H1 (cell line): ENCODE measurements at regions not wholly inside any gene's neighbourhood (a gene's known extent, or its start where the extent isn't known, plus 50 kb on each side); places are given as distances from the start of the nearest gene placed in this dataset.

Experiments
- CTCF ChIA-PET: fragments of 300-600 bp; sonication (Branson Sonifier 250); formaldehyde crosslinking; loops from one replicate; lab custom pipeline; 2021; ENCODE audit not compliant: partially characterized antibody; lab: Charles Lee
- POLR2A ChIA-PET: fragments of 300-600 bp; sonication (Branson Sonifier 250); formaldehyde crosslinking; loops from one replicate; lab custom pipeline; 2021; ENCODE audit warnings: inconsistent platforms; ENCODE audit not compliant: partially characterized antibody; lab: Charles Lee
- DNase-seq, 2 experiments: peaks; one replicate each; pipeline versions ENCODE4 v3.0.0 to v3.0.0-alpha.2; 2010 to 2022; ENCODE audit warnings: low spot score in 2 of 2, low read depth in 1 of 2, mixed read lengths in 1 of 2
- FAIRE-seq: peaks from 2 replicates; lab custom pipeline; 2011; peaks lifted over from hg19 to GRCh38; lab: Jason Lieb, UNC
- H2AFZ ChIP-seq: 2 replicates; pipeline ENCODE4 v1.8.1; 2012; ENCODE audit warnings: low read length, inconsistent platforms
- H2AK5ac ChIP-seq: 2 replicates; pipeline ENCODE4 v1.6.1; 2013; ENCODE audit warnings: low read depth, low read length
- H2BK120ac ChIP-seq: replicated peaks from 2 replicates; pipeline ENCODE3; 2013; ENCODE audit warnings: low read depth, low read length, inconsistent platforms
- H2BK12ac ChIP-seq: 2 replicates; pipeline ENCODE4 v1.6.1; 2013; ENCODE audit warnings: low read depth, low read length
- H2BK15ac ChIP-seq: 2 replicates; pipeline ENCODE4 v1.6.1; 2013; ENCODE audit warnings: low read length
- H2BK20ac ChIP-seq: 2 replicates; pipeline ENCODE4 v1.6.1; 2013; ENCODE audit warnings: low read length
- H2BK5ac ChIP-seq: 2 replicates; pipeline ENCODE4 v1.6.1; 2013; ENCODE audit warnings: low read depth, low read length
- H3K14ac ChIP-seq: 2 replicates; pipeline ENCODE4 v1.6.1; 2013; ENCODE audit warnings: inconsistent platforms; ENCODE audit not compliant: insufficient read length
- H3K18ac ChIP-seq: 2 replicates; pipeline ENCODE4 v1.6.1; 2013; ENCODE audit warnings: low read length; ENCODE audit errors: extremely low read depth
- H3K23ac ChIP-seq: 2 replicates; pipeline ENCODE4 v1.6.1; 2013; ENCODE audit warnings: inconsistent platforms; ENCODE audit not compliant: insufficient read length
- H3K23me2 ChIP-seq: 2 replicates; pipeline ENCODE4 v1.6.1; 2013; ENCODE audit warnings: low read depth, low read length
- H3K27ac ChIP-seq: 2 replicates; pipeline ENCODE4 v1.6.1; 2011; ENCODE audit warnings: low read depth, low read length, inconsistent platforms
- H3K27me3 ChIP-seq, 4 experiments: replicated peaks in 1 of 4; 1 replicate in 1 of 4; 2 replicates in 3 of 4; pipeline versions ENCODE4 v1.6.1 to v1.8.1; 2011 to 2013; ENCODE audit warnings: low read length in 3 of 4, mild to moderate bottlenecking in 3 of 4, inconsistent platforms in 2 of 4, mixed read lengths in 2 of 4, moderate library complexity in 1 of 4; ENCODE audit not compliant: control insufficient read depth in 3 of 4, insufficient read depth in 3 of 4; ENCODE audit errors: extremely low read depth in 1 of 4
- H3K36me3 ChIP-seq, 4 experiments: 2 replicates each; pipeline versions ENCODE4 v1.6.1 to v1.8.1; 2011 to 2013; ENCODE audit warnings: mild to moderate bottlenecking in 4 of 4, low read length in 3 of 4, moderate library complexity in 2 of 4, control low read depth in 1 of 4, inconsistent platforms in 1 of 4; ENCODE audit not compliant: insufficient read depth in 4 of 4, control insufficient read depth in 2 of 4
- H3K4ac ChIP-seq: replicated peaks from 2 replicates; pipeline ENCODE3; 2013; ENCODE audit warnings: low read length, low read depth, mixed read lengths, inconsistent platforms; ENCODE audit not compliant: insufficient read length
- H3K4me1 ChIP-seq, 4 experiments: replicated peaks in 1 of 4; 1 replicate in 1 of 4; 2 replicates in 3 of 4; pipeline versions ENCODE4 v1.6.1 to v1.8.1; 2011 to 2013; ENCODE audit warnings: low read length in 3 of 4, inconsistent platforms in 2 of 4, mixed read lengths in 1 of 4; ENCODE audit not compliant: insufficient read depth in 4 of 4, control insufficient read depth in 3 of 4
- H3K4me2 ChIP-seq, 2 experiments: 2 replicates each; pipeline versions ENCODE4 v1.6.1 to v1.8.1; 2011 to 2013; ENCODE audit warnings: low read depth in 2 of 2, low read length in 2 of 2, control low read depth in 1 of 2, inconsistent platforms in 1 of 2, mild to moderate bottlenecking in 1 of 2; ENCODE audit not compliant: insufficient read depth in 1 of 2
- H3K4me3 ChIP-seq, 4 experiments: fragments of 200-600, 300-600 bp in 1 of 4; sonication (generic), shearing (Covaris generic), sonication (Bioruptor Twin) in 1 of 4; 2 replicates each; pipeline versions ENCODE4 v1.5.1 to v1.8.1; 2011 to 2016; ENCODE audit warnings: low read length in 4 of 4, low read depth in 3 of 4, control low read depth in 2 of 4, inconsistent platforms in 2 of 4, mild to moderate bottlenecking in 2 of 4, mixed read lengths in 1 of 4, moderate library complexity in 1 of 4; ENCODE audit not compliant: insufficient read depth in 2 of 4; ENCODE audit errors: extremely low read depth in 1 of 4
- H3K56ac ChIP-seq: replicated peaks from 2 replicates; pipeline ENCODE3; 2013; ENCODE audit warnings: low read depth, mild to moderate bottlenecking, mixed read lengths, low read length, inconsistent platforms; ENCODE audit not compliant: insufficient read length
- H3K79me1 ChIP-seq: 2 replicates; pipeline ENCODE4 v1.6.1; 2013; ENCODE audit warnings: low read depth, low read length, control low read depth
- H3K79me2 ChIP-seq, 2 experiments: 2 replicates each; pipeline versions ENCODE4 v1.6.1 to v1.8.1; 2012 to 2013; ENCODE audit warnings: low read length in 2 of 2, mild to moderate bottlenecking in 2 of 2, inconsistent platforms in 1 of 2; ENCODE audit not compliant: insufficient read depth in 2 of 2, control insufficient read depth in 1 of 2
- H3K9ac ChIP-seq, 4 experiments: replicated peaks in 1 of 4; 1 replicate in 1 of 4; 2 replicates in 3 of 4; pipeline versions ENCODE4 v1.6.1 to v1.8.1; 2011 to 2013; ENCODE audit warnings: low read depth in 3 of 4, low read length in 3 of 4, control low read depth in 2 of 4, mild to moderate bottlenecking in 2 of 4, moderate library complexity in 2 of 4, inconsistent platforms in 1 of 4; ENCODE audit errors: extremely low read depth in 1 of 4
- H3K9me3 ChIP-seq, 2 experiments: 2 replicates each; pipeline versions ENCODE4 v1.6.1 to v1.8.1; 2012 to 2013; ENCODE audit warnings: mild to moderate bottlenecking in 2 of 2, moderate library complexity in 2 of 2, control low read depth in 1 of 2, inconsistent platforms in 1 of 2, low read depth in 1 of 2, low read length in 1 of 2, mixed read lengths in 1 of 2; ENCODE audit not compliant: insufficient read depth in 2 of 2
- H4K20me1 ChIP-seq, 2 experiments: replicated peaks in 1 of 2; 2 replicates each; pipeline versions ENCODE3 to v1.8.1; 2011 to 2013; ENCODE audit warnings: inconsistent platforms in 2 of 2, low read length in 2 of 2, mild to moderate bottlenecking in 1 of 2; ENCODE audit not compliant: insufficient read depth in 2 of 2, control insufficient read depth in 1 of 2
- H4K5ac ChIP-seq: 2 replicates; pipeline ENCODE4 v1.6.1; 2013; ENCODE audit warnings: low read length, low read depth, mixed read lengths, inconsistent platforms; ENCODE audit not compliant: insufficient read length
- H4K8ac ChIP-seq: 2 replicates; pipeline ENCODE4 v1.8.0; 2013; ENCODE audit warnings: mild to moderate bottlenecking, moderate library complexity, low read length, inconsistent platforms; ENCODE audit not compliant: insufficient read depth; ENCODE audit errors: extremely low read depth
- H4K91ac ChIP-seq: replicated peaks from 2 replicates; pipeline ENCODE3; 2013; ENCODE audit warnings: low read length, mixed read lengths, inconsistent platforms; ENCODE audit not compliant: insufficient read length
- EP300 ChIP-seq, 2 experiments: IDR thresholded peaks; 1 replicate in 1 of 2; 2 replicates in 1 of 2; pipeline ENCODE4 v1.6.1; 2011 to 2012; ENCODE audit warnings: low read depth in 2 of 2, low read length in 2 of 2, mild to moderate bottlenecking in 2 of 2, borderline replicate concordance in 1 of 2, inconsistent platforms in 1 of 2, moderate library complexity in 1 of 2
- GABPA ChIP-seq: IDR thresholded peaks from 2 replicates; pipeline ENCODE4 v1.6.1; 2011; ENCODE audit warnings: mild to moderate bottlenecking, low read length, moderate library complexity, borderline replicate concordance; ENCODE audit not compliant: insufficient read depth
- KDM1A ChIP-seq: fragments of 200-600, 300-600 bp; sonication (generic); IDR thresholded peaks from 2 replicates; pipeline ENCODE4 v1.7.1; 2016; ENCODE audit warnings: mild to moderate bottlenecking, low read length, borderline replicate concordance
- SIX5 ChIP-seq: IDR thresholded peaks from 2 replicates; pipeline ENCODE4 v1.6.1; 2011; ENCODE audit warnings: mild to moderate bottlenecking, low read depth, low read length
- SRF ChIP-seq: IDR thresholded peaks from 2 replicates; pipeline ENCODE4 v1.6.1; 2011; ENCODE audit warnings: mild to moderate bottlenecking, low read depth, low read length, moderate library complexity
- TAF7 ChIP-seq: optimal IDR thresholded peaks from 2 replicates; pipeline ENCODE3; 2011; ENCODE audit warnings: low read depth, mild to moderate bottlenecking, inconsistent platforms, low read length, moderate library complexity, borderline replicate concordance

- H3K79me1 ChIP-seq: no peaks in the 10 kb centered on the region
- TF ChIP-seq SRF (no peak), SIX5 (no peak), GABPA (no peak), TAF7 (no peak), EP300 (IDR thresholded peaks at IDR 0.05; ENCODE audit: borderline replicate concordance in 1 of 2, low read depth in 2 of 2, low read length in 2 of 2) (no peak), KDM1A (no peak)
- TF ChIP-seq, all 59 proteins: peak for 0
- Histone ChIP-seq H3K23me2 (no peaks in the 10 kb centered on the region), H3K4ac (no peak overlapping the region), H3K4me3 (no peak overlapping the region), H3K27ac (no peak overlapping the region), H4K8ac (no peak overlapping the region), H2BK12ac (no peak overlapping the region), H3K27me3 (no peaks in the 10 kb centered on the region), H4K20me1 (no peaks in the 10 kb centered on the region), H2AK5ac (no peak overlapping the region), H3K4me1 (peaks cover 0 to 4% (median 0%) of the 10 kb centered on the region in 4 experiments; a peak in 1 of 7 replicates), H2BK5ac (no peak overlapping the region), H4K5ac (no peak overlapping the region), H3K9ac (no peak overlapping the region), H3K23ac (no peak overlapping the region), H3K14ac (no peak overlapping the region), H3K36me3 (no peaks in the 10 kb centered on the region), H3K79me2 (no peaks in the 10 kb centered on the region), H4K91ac (no peak overlapping the region), H2BK120ac (no peak overlapping the region), H2AFZ (no peak overlapping the region), H3K9me3 (no peaks in the 10 kb centered on the region), H3K4me2 (no peak overlapping the region), H3K18ac (no peak overlapping the region), H3K56ac (no peak overlapping the region), H2BK20ac (no peak overlapping the region), H2BK15ac (no peak overlapping the region)
- no peak for FAIRE-seq
- ChIA-PET CTCF (no interaction called here), POLR2A (no interaction called here)
- DNase-seq: no peak
Measured at GRCh38 chr11:36877149-36877548, 279.1 kb upstream of the RAG2 start.
